ENCODE measurements at regions not wholly inside any gene's neighbourhood (a gene's known extent, or its start where the extent isn't known, plus 50 kb on each side); places are given as distances from the start of the nearest gene placed in this dataset.
"Not testable (repeated sequence)": the region's sequence is repeated elsewhere in the genome, so short reads cannot be mapped to it uniquely, and the experiment has no call there.

- intact Hi-C loops (cut with DNase I); H3K27ac ChIP-seq; H3K36me3 ChIP-seq; ATAC-seq; H3K4me3 ChIP-seq; DNase-seq; H3K4me1 ChIP-seq; H3K27me3 ChIP-seq: not testable (repeated sequence)
- peaks cover 0 to 69% (median 3%) of the 10 kb centered on the region in 11 donors for H3K9me3 ChIP-seq
- 45 to 58% methylated on average over 2 of the region's 2 CpGs for WGBS, 2 donors
Measured at GRCh38 chr21:5235761-5236160, 5285.6 kb upstream of the TPTE start.

DNA sequence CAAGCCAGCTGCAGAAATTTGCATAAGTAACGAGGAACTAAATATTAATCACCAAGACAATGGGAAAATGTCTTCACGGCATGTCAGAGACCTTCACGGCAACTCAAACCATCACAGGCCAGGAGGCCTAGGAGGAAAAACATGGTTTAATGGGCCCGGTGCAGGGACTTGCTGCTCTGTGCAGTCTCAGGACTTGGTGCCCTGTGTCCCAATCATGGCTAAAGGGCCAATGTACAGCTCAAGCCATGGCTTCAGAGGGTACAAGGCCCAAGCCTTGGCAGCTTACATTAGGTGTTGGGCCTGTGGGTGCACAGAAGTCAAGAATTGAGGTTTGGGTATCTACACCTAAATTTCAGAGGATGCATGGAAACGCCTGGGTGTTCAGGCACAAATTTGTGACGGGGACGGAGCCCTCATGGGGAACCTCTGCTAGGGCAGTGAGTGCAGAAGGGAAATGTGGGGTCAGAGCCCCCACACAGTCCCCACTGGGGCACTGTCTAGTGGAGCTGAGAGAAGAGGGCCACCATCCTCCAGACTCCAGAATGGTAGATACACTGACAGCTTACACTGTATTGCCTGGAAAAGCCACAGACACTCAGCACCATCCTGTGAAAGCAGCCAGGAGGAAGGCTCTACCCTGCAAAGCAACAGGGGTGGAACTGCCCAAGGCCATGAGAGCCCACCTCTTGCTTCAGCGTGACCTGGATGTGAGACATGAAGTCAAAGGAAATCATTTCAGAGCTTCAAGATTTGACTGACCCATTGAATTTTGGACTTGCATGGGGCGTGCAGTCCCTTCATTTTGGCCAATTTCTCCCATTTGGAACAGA lies 5284.3 kb upstream of the TPTE start:
- intact Hi-C loops (cut with DNase I); H3K4me3 ChIP-seq; H3K27ac ChIP-seq; H3K4me1 ChIP-seq; DNase-seq; ATAC-seq; H3K27me3 ChIP-seq; H3K36me3 ChIP-seq: not testable (repeated sequence)
- H3K9me3 ChIP-seq: peaks cover 0 to 69% (median 3%) of the 10 kb centered on the region in 11 donors
- WGBS, 2 donors: 59 to 62% methylated on average over 9 of the region's 9 CpGs

DNA sequence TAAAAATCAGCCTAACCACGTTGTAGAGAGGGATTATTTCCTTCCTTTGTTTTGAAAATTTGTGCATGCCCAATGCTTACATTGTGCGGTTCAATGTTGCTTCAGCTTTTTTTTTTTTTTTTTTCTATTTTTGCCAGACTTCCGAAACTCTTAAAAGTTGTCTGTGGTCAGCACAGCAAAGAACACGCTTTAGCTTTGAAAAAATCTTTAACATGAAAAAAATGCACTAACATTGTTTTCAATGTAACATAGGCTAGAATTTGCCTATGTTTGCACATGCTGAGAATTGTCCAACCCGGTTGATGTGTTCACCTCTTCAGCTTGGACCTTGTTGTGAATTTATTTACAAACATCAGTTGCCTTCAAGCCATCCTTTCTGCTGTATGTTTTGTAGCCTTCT lies 5280.9 kb upstream of the TPTE start:
- H3K27ac ChIP-seq; intact Hi-C loops (cut with DNase I); H3K4me1 ChIP-seq; H3K27me3 ChIP-seq; H3K36me3 ChIP-seq; ATAC-seq; DNase-seq; H3K4me3 ChIP-seq: not testable (repeated sequence)
- peaks cover 0 to 63% (median 0%) of the 10 kb centered on the region in 11 donors for H3K9me3 ChIP-seq
- whole genome bisulfite sequencing, 2 donors: 41 to 51% methylated on average over 5 of the region's 5 CpGs

- H3K27me3 ChIP-seq; intact Hi-C loops (cut with DNase I); H3K36me3 ChIP-seq; H3K27ac ChIP-seq; H3K4me1 ChIP-seq; DNase-seq; ATAC-seq; H3K4me3 ChIP-seq: not testable (repeated sequence)
- H3K9me3 ChIP-seq: peaks cover 0 to 67% (median 0%) of the 10 kb centered on the region in 11 donors
- 47 to 55% methylated on average over 5 of the region's 5 CpGs for WGBS, 2 donors
Measured at GRCh38 chr21:5242732-5243131, 5278.7 kb upstream of the TPTE start.

- WGBS, 2 donors: 38 to 40% methylated on average over 2 of the region's 2 CpGs
- H3K36me3 ChIP-seq; intact Hi-C loops (cut with DNase I); H3K27me3 ChIP-seq; DNase-seq; H3K27ac ChIP-seq; ATAC-seq; H3K4me3 ChIP-seq; H3K4me1 ChIP-seq: not testable (repeated sequence)
- peaks cover 0 to 68% (median 0%) of the 10 kb centered on the region in 11 donors for H3K9me3 ChIP-seq
Measured at GRCh38 chr21:5243257-5243656, 5278.1 kb upstream of the TPTE start.

- DNase-seq; H3K4me1 ChIP-seq; intact Hi-C loops (cut with DNase I); H3K27ac ChIP-seq; ATAC-seq; H3K4me3 ChIP-seq; H3K36me3 ChIP-seq; H3K27me3 ChIP-seq: not testable (repeated sequence)
- H3K9me3 ChIP-seq: peaks cover 0 to 69% (median 0%) of the 10 kb centered on the region in 11 donors
- WGBS, 2 donors: 67% methylated on average over 16 of the region's 17 CpGs
Measured at GRCh38 chr21:5243715-5244375, 5277.5 kb upstream of the TPTE start.

GRCh38 chr21:5244376-5244718 lies 5277.0 kb upstream of the TPTE start:
- WGBS, 2 donors: 42 to 55% methylated on average over 3 of the region's 3 CpGs
- H3K4me3 ChIP-seq; DNase-seq; H3K27me3 ChIP-seq; H3K4me1 ChIP-seq; H3K27ac ChIP-seq; H3K36me3 ChIP-seq; ATAC-seq; intact Hi-C loops (cut with DNase I): not testable (repeated sequence)
- peaks cover 0 to 73% (median 0%) of the 10 kb centered on the region in 11 donors for H3K9me3 ChIP-seq

DNA sequence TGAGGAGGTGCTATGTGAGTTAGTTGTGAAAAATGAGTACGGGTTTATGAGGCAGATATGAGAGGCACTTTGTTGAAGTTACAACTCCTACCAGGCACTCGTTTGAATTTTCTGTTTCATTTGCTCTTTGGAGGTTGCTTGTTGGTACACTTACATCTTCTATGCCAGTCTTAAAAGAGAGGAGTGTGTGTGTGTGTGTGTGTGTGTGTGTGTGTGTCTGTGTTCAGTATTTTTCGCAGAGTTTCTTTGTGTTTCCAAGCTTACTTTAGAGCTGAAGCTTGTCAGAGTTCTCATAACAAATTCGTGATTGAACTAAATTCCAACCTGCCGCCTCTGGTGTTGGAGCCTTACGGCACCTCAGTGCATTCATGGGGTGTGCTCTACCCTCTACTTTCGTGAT lies 5276.4 kb upstream of the TPTE start:
- H3K4me1 ChIP-seq; H3K36me3 ChIP-seq; H3K27ac ChIP-seq; ATAC-seq; intact Hi-C loops (cut with DNase I); DNase-seq; H3K27me3 ChIP-seq; H3K4me3 ChIP-seq: not testable (repeated sequence)
- 51 to 54% methylated on average over 6 of the region's 7 CpGs for WGBS, 2 donors
- peaks cover 0 to 74% (median 0%) of the 10 kb centered on the region in 11 donors for H3K9me3 ChIP-seq

GRCh38 chr21:5246416-5246815 lies 5275.0 kb upstream of the TPTE start:
- 59 to 61% methylated on average over 6 of the region's 6 CpGs for WGBS, 2 donors
- H3K27me3 ChIP-seq; H3K36me3 ChIP-seq; H3K4me3 ChIP-seq; H3K27ac ChIP-seq; ATAC-seq; H3K4me1 ChIP-seq; DNase-seq; intact Hi-C loops (cut with DNase I): not testable (repeated sequence)
- peaks cover 0 to 78% (median 3%) of the 10 kb centered on the region in 11 donors for H3K9me3 ChIP-seq

DNA sequence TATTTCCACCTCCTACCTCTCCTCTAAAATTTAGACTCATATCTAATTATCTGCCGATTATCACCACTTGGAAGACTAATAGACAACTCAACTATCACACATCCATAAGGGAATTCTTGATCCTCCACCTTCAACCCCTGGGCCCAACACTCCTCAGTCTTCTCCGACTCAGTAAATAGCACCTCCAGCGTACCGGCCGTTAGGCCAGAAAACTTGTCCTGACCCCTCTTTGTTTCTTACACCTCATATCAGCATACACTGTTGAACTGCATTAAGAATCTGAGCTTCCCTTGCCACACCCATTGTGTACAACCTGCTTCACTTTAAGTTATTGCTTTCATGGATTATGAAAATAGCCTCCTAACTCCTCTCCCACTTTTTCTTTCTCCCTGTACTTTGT lies 5274.0 kb upstream of the TPTE start:
- intact Hi-C loops (cut with DNase I); H3K4me3 ChIP-seq; H3K27ac ChIP-seq; DNase-seq; ATAC-seq; H3K4me1 ChIP-seq; H3K36me3 ChIP-seq; H3K27me3 ChIP-seq: not testable (repeated sequence)
- WGBS, 2 donors: 83 to 87% methylated on average over 5 of the region's 5 CpGs
- H3K9me3 ChIP-seq: peaks cover 0 to 81% (median 10%) of the 10 kb centered on the region in 11 donors

GRCh38 chr21:5250128-5250527 lies 5271.3 kb upstream of the TPTE start:
- intact Hi-C loops (cut with DNase I); H3K4me3 ChIP-seq; H3K27ac ChIP-seq; ATAC-seq; H3K36me3 ChIP-seq; DNase-seq; H3K4me1 ChIP-seq; H3K27me3 ChIP-seq: not testable (repeated sequence)
- H3K9me3 ChIP-seq: peaks cover 0 to 84% (median 11%) of the 10 kb centered on the region in 11 donors
- WGBS, 2 donors: 76 to 77% methylated on average over 1 of the region's 1 CpG

All from heart right ventricle (tissue), 16 donors.